ENCODE measurements at regions not wholly inside any gene's neighbourhood (a gene's known extent, or its start where the extent isn't known, plus 50 kb on each side); places are given as distances from the start of the nearest gene placed in this dataset.

- Histone ChIP-seq H3K4me2 (ENCODE audit: low read depth, low read length) (no peak overlapping the region), H3K79me2 (ENCODE audit: insufficient read depth, low read length) (no peaks in the 10 kb centered on the region), H3K27ac (ENCODE audit: extremely low read length, insufficient read depth, low read length) (no peak overlapping the region), H4K20me1 (ENCODE audit: insufficient read depth, low read length) (no peaks in the 10 kb centered on the region), H3K4me1 (ENCODE audit: insufficient read depth, low read length) (peaks cover 29% of the 10 kb centered on the region), H3K36me3 (replicated peaks in 1 of 2; ENCODE audit: control insufficient read depth in 1 of 2, insufficient read depth in 2 of 2, low read length in 2 of 2) (no peaks in the 10 kb centered on the region), H3K9me3 (ENCODE audit: low read length) (peaks cover 4% of the 10 kb centered on the region; the same call in 1 of the 2 replicates), H3K27me3 (ENCODE audit: control insufficient read depth in 1 of 2, insufficient read depth in 2 of 2, low read length in 2 of 2) (no peaks in the 10 kb centered on the region), H2AFZ (ENCODE audit: low read length) (no peak overlapping the region), H3K9ac (ENCODE audit: insufficient read depth, low read depth, low read length) (no peak overlapping the region), H3K4me3 (replicated peaks in 1 of 3; ENCODE audit: insufficient read depth in 1 of 3, low read depth in 2 of 3, low read length in 3 of 3) (no peak overlapping the region)
- no peak for DNase-seq (ENCODE audit: low spot score)
- ChIA-PET POLR2A (interaction anchor here (0.7 kb wide), 1 partner anchor 9 kb away, joined by 3 read pairs; no protein-coding TSS in a partner anchor), CTCF (ENCODE audit: low intra/inter-chr PET ratio, low total read pairs) (no interaction called here)
- in situ Hi-C loops (cut with HindIII; ENCODE audit: extremely low pct_ligation_motif_present, low pct_unique_long_range_greater_than_20kb) (no loop called here), intact Hi-C loops (cut with micrococcal nuclease; ENCODE audit: unreplicated experiment) (no loop called here)
- FAIRE-seq: no peak
- TF ChIP-seq HCFC1 (IDR thresholded peaks at IDR 0.05; ENCODE audit: low read depth, low read length) (no peak), ZNF280D (CRISPR knock-in tag; IDR thresholded peaks at IDR 0.05) (no peak), ZNF839 (CRISPR knock-in tag; IDR thresholded peaks at IDR 0.05; ENCODE audit: borderline replicate concordance) (no peak)
- WGBS (ENCODE audit: low lambda C conversion rate): 93% methylated on average over 2 of the region's 2 CpGs
- no peak for ATAC-seq
- no TSS peak for BruUV-seq (replicated peaks)
Measured at GRCh38 chr12:75870878-75871277, 160.7 kb downstream of the PHLDA1 start.

GRCh38 chr12:75868501-75868900 is 163.1 kb downstream of the PHLDA1 start:
- 88% methylated on average over 3 of the region's 3 CpGs for WGBS (ENCODE audit: low lambda C conversion rate)
- Histone ChIP-seq H2AFZ (ENCODE audit: low read length) (no peak overlapping the region), H3K27me3 (ENCODE audit: control insufficient read depth in 1 of 2, insufficient read depth in 2 of 2, low read length in 2 of 2) (no peaks in the 10 kb centered on the region), H3K4me2 (ENCODE audit: low read depth, low read length) (no peak overlapping the region), H3K36me3 (replicated peaks in 1 of 2; ENCODE audit: control insufficient read depth in 1 of 2, insufficient read depth in 2 of 2, low read length in 2 of 2) (no peaks in the 10 kb centered on the region), H3K27ac (ENCODE audit: extremely low read length, insufficient read depth, low read length) (no peak overlapping the region), H3K9me3 (ENCODE audit: low read length) (no peaks in the 10 kb centered on the region), H3K4me3 (replicated peaks in 1 of 3; ENCODE audit: insufficient read depth in 1 of 3, low read depth in 2 of 3, low read length in 3 of 3) (no peak overlapping the region), H4K20me1 (ENCODE audit: insufficient read depth, low read length) (no peaks in the 10 kb centered on the region), H3K4me1 (ENCODE audit: insufficient read depth, low read length) (peaks cover 24% of the 10 kb centered on the region), H3K79me2 (ENCODE audit: insufficient read depth, low read length) (no peaks in the 10 kb centered on the region), H3K9ac (ENCODE audit: insufficient read depth, low read depth, low read length) (no peak overlapping the region)
- ChIA-PET POLR2A (interaction anchor here (1.7 kb wide), 1 partner anchor 163 kb away, joined by 5 read pairs; the partner anchor contains the start of gene PHLDA1), CTCF (ENCODE audit: low intra/inter-chr PET ratio, low total read pairs) (no interaction called here)
- no peak for FAIRE-seq
- no peak for ATAC-seq
- intact Hi-C loops (cut with micrococcal nuclease; ENCODE audit: unreplicated experiment) (no loop called here), in situ Hi-C loops (cut with HindIII; ENCODE audit: extremely low pct_ligation_motif_present, low pct_unique_long_range_greater_than_20kb) (no loop called here)
- no peak for DNase-seq (ENCODE audit: low spot score)
- BruUV-seq (replicated peaks): no TSS peak
- TF ChIP-seq FIP1L1 (IDR thresholded peaks at IDR 0.05; ENCODE audit: borderline replicate concordance, insufficient read depth, low read depth, low read length): no peak
- TF ChIP-seq ZBTB43 (CRISPR knock-in tag; conservative IDR thresholded peaks at IDR 0.05): no peak
- no peak for TF ChIP-seq JDP2 (CRISPR knock-in tag; IDR thresholded peaks at IDR 0.05; ENCODE audit: borderline replicate concordance)
- TF ChIP-seq WIZ (CRISPR knock-in tag; IDR thresholded peaks at IDR 0.05): no peak
- TF ChIP-seq PLRG1 (conservative IDR thresholded peaks at IDR 0.05): no peak
- TF ChIP-seq ATF5 (CRISPR knock-in tag; IDR thresholded peaks at IDR 0.05; ENCODE audit: low read depth): no peak
- no peak for TF ChIP-seq ZIK1 (CRISPR knock-in tag; IDR thresholded peaks at IDR 0.05; ENCODE audit: borderline replicate concordance, low read depth)
- TF ChIP-seq ZNF282 (IDR thresholded peaks at IDR 0.05; ENCODE audit: partially characterized antibody): no peak
